Middle frontal gyrus (tissue), 1 donor: ENCODE measurements at regions not wholly inside any gene's neighbourhood (a gene's known extent, or its start where the extent isn't known, plus 50 kb on each side); places are given as distances from the start of the nearest gene placed in this dataset.

ENCODE experiments used
- DNase-seq: peaks from one replicate; pipeline ENCODE4 v3.0.0-alpha.2; 2015; ENCODE audit warnings: low spot score; ENCODE audit errors: extremely low spot score

GRCh38 chr12:60034147-60034546 is 438.3 kb downstream of the SLC16A7 start:
- DNase-seq, result no peak

- no peak for DNase-seq
Observed at GRCh38 chr12:60035835-60036234, 440.0 kb downstream of the SLC16A7 start.

GRCh38 chr12:60042835-60043234 is 447.0 kb downstream of the SLC16A7 start:
- DNase-seq, result no peak

- DNase-seq, result no peak
Observed at GRCh38 chr12:60043236-60043635, 447.4 kb downstream of the SLC16A7 start.

- no peak for DNase-seq
Observed at GRCh38 chr12:60052483-60052882, 456.7 kb downstream of the SLC16A7 start.

GRCh38 chr12:60059180-60059579 is 463.4 kb downstream of the SLC16A7 start:
- no peak for DNase-seq

GRCh38 chr12:60066655-60067054 is 470.8 kb downstream of the SLC16A7 start:
- DNase-seq, result no peak

GRCh38 chr12:60070552-60070951 is 474.7 kb downstream of the SLC16A7 start:
- DNase-seq, result no peak

- no peak for DNase-seq
Observed at GRCh38 chr12:60071759-60072191, 475.9 kb downstream of the SLC16A7 start.

GRCh38 chr12:60072911-60073310 is 477.1 kb downstream of the SLC16A7 start:
- no peak for DNase-seq

- no peak for DNase-seq
Observed at GRCh38 chr12:60075091-60075490, 479.3 kb downstream of the SLC16A7 start.

GRCh38 chr12:60078026-60078425 is 482.2 kb downstream of the SLC16A7 start:
- DNase-seq, result no peak

- no peak for DNase-seq
Observed at GRCh38 chr12:60093428-60093827, 497.6 kb downstream of the SLC16A7 start.

- DNase-seq, result no peak
Observed at GRCh38 chr12:60094436-60094835, 498.6 kb downstream of the SLC16A7 start.

- no peak for DNase-seq
Observed at GRCh38 chr12:60096727-60097126, 500.9 kb downstream of the SLC16A7 start.

- DNase-seq, result no peak
Observed at GRCh38 chr12:60100160-60100559, 504.3 kb downstream of the SLC16A7 start.

- no peak for DNase-seq
Observed at GRCh38 chr12:60100852-60101251, 505.0 kb downstream of the SLC16A7 start.

- no peak for DNase-seq
Observed at GRCh38 chr12:60101715-60102114, 505.9 kb downstream of the SLC16A7 start.

- DNase-seq, result no peak
Observed at GRCh38 chr12:60106214-60106613, 510.4 kb downstream of the SLC16A7 start.

- DNase-seq, result no peak
Observed at GRCh38 chr12:60107992-60108391, 512.2 kb downstream of the SLC16A7 start.

GRCh38 chr12:60112063-60112462 is 516.2 kb downstream of the SLC16A7 start:
- no peak for DNase-seq

GRCh38 chr12:60112763-60113162 is 516.9 kb downstream of the SLC16A7 start:
- no peak for DNase-seq

GRCh38 chr12:60114169-60114568 is 518.3 kb downstream of the SLC16A7 start:
- no peak for DNase-seq

- DNase-seq, result no peak
Observed at GRCh38 chr12:60119327-60119726, 523.5 kb downstream of the SLC16A7 start.
